DND-41 (cell line): ENCODE measurements at regions not wholly inside any gene's neighbourhood (a gene's known extent, or its start where the extent isn't known, plus 50 kb on each side); places are given as distances from the start of the nearest gene placed in this dataset.

Experiments
- ATAC-seq: fragments of 200-7000 bp; cut with Tn5 transposase; 3 replicates; pipeline ENCODE4 v1.9.1; 2021; ENCODE audit warnings: low read depth; ENCODE audit not compliant: insufficient read depth
- DNase-seq: peaks from one replicate; pipeline ENCODE4 v3.0.0-alpha.2; 2020
- H2AFZ ChIP-seq: 2 replicates; pipeline ENCODE4 v1.6.0; 2012; ENCODE audit warnings: low read depth, low read length
- H3K27ac ChIP-seq: 2 replicates; pipeline ENCODE4 v1.5.1; 2012; ENCODE audit warnings: low read length, inconsistent platforms
- H3K27me3 ChIP-seq: fragments of 200-600 bp; sonication (generic); 2 replicates; pipeline ENCODE4 v1.6.0; 2012; ENCODE audit warnings: low read length, mild to moderate bottlenecking, inconsistent platforms; ENCODE audit not compliant: insufficient read depth, poor library complexity
- H3K36me3 ChIP-seq: 2 replicates; pipeline ENCODE4 v1.5.1; 2012; ENCODE audit warnings: low read length, inconsistent platforms; ENCODE audit not compliant: insufficient read depth
- H3K4me1 ChIP-seq: 2 replicates; pipeline ENCODE4 v1.5.1; 2012; ENCODE audit warnings: mild to moderate bottlenecking, low read length; ENCODE audit not compliant: insufficient read depth
- H3K4me2 ChIP-seq: 2 replicates; pipeline ENCODE4 v1.6.0; 2012; ENCODE audit warnings: mild to moderate bottlenecking, moderate library complexity, low read length, inconsistent platforms; ENCODE audit not compliant: insufficient read depth
- H3K4me3 ChIP-seq, 2 experiments: fragments of 200-600 bp in 1 of 2; shearing (Covaris generic) in 1 of 2; 2 replicates each; pipeline ENCODE4 v1.5.1; 2012 to 2016; ENCODE audit warnings: inconsistent platforms in 2 of 2, low read length in 2 of 2, mild to moderate bottlenecking in 2 of 2, low read depth in 1 of 2, moderate library complexity in 1 of 2
- H3K79me2 ChIP-seq: 2 replicates; pipeline ENCODE4 v1.6.0; 2012; ENCODE audit warnings: low read length, inconsistent platforms; ENCODE audit not compliant: insufficient read depth
- H3K9ac ChIP-seq: 2 replicates; pipeline ENCODE4 v1.6.0; 2012; ENCODE audit warnings: low read depth, mild to moderate bottlenecking, inconsistent platforms, low read length, moderate library complexity
- H3K9me3 ChIP-seq: 2 replicates; pipeline ENCODE4 v1.5.1; 2012; ENCODE audit warnings: low read length, moderate library complexity, mild to moderate bottlenecking, inconsistent platforms; ENCODE audit not compliant: insufficient read depth, severe bottlenecking
- H4K20me1 ChIP-seq: 2 replicates; pipeline ENCODE4 v1.6.0; 2012; ENCODE audit warnings: low read length; ENCODE audit not compliant: insufficient read depth
- CTCF ChIP-seq: IDR thresholded peaks from 2 replicates; pipeline ENCODE4 v1.5.1; 2012; ENCODE audit warnings: borderline replicate concordance, low read length, moderate library complexity, mild to moderate bottlenecking; ENCODE audit not compliant: poor library complexity, severe bottlenecking; ENCODE audit errors: extremely low read depth
- EZH2 ChIP-seq: IDR thresholded peaks from 3 replicates; pipeline ENCODE4 v1.6.1; 2012; ENCODE audit warnings: borderline replicate concordance, low read depth, mild to moderate bottlenecking, moderate library complexity, low read length, inconsistent platforms; ENCODE audit not compliant: severe bottlenecking

- Histone ChIP-seq H3K4me1 (no peaks in the 10 kb centered on the region; the same call in 1 of the 2 replicates), H3K36me3 (no peaks in the 10 kb centered on the region), H3K4me2 (no peak overlapping the region), H3K79me2 (no peaks in the 10 kb centered on the region), H3K9ac (no peak overlapping the region), H3K27ac (no peak overlapping the region), H3K9me3 (no peaks in the 10 kb centered on the region), H4K20me1 (no peaks in the 10 kb centered on the region), H3K4me3 (no peak overlapping the region), H2AFZ (no peak overlapping the region), H3K27me3 (no peaks in the 10 kb centered on the region)
- TF ChIP-seq EZH2 (no peak), CTCF (no peak)
- no peak for DNase-seq
- no peak for ATAC-seq
Measured at GRCh38 chr6:143595251-143596036, 82.3 kb upstream of the PHACTR2 start.

GRCh38 chr6:143594647-143595046 is 83.1 kb upstream of the PHACTR2 start:
- no peaks in the 10 kb centered on the region for H3K27me3 ChIP-seq
- H2AFZ ChIP-seq: no peak overlapping the region
- no peak overlapping the region for H3K27ac ChIP-seq
- H3K4me3 ChIP-seq: no peak overlapping the region
- H4K20me1 ChIP-seq: no peaks in the 10 kb centered on the region
- DNase-seq (no peak), ATAC-seq (no peak)
- no peak for TF ChIP-seq CTCF
- TF ChIP-seq EZH2: no peak
- no peaks in the 10 kb centered on the region for H3K79me2 ChIP-seq
- no peaks in the 10 kb centered on the region; the same call in 1 of the 2 replicates for H3K4me1 ChIP-seq
- H3K36me3 ChIP-seq: no peaks in the 10 kb centered on the region
- no peaks in the 10 kb centered on the region for H3K9me3 ChIP-seq
- H3K4me2 ChIP-seq: no peak overlapping the region
- H3K9ac ChIP-seq: no peak overlapping the region

- peak; percentile 29 for TF ChIP-seq CTCF
- TF ChIP-seq EZH2: no peak
- no peak for DNase-seq
Measured at GRCh38 chr6:143592335-143592734, 80.8 kb upstream of the FUCA2 start.

More at GRCh38 chr6:143592335-143592734, 80.8 kb upstream of the FUCA2 start:
- Histone ChIP-seq H3K36me3 (no peaks in the 10 kb centered on the region), H3K4me3 (no peak overlapping the region), H2AFZ (no peak overlapping the region), H3K4me2 (no peak overlapping the region), H3K4me1 (no peaks in the 10 kb centered on the region), H4K20me1 (no peaks in the 10 kb centered on the region), H3K27ac (no peak overlapping the region), H3K79me2 (no peaks in the 10 kb centered on the region), H3K9ac (no peak overlapping the region), H3K9me3 (no peaks in the 10 kb centered on the region), H3K27me3 (no peaks in the 10 kb centered on the region)
- no peak for ATAC-seq
